ENCODE measurements at regions not wholly inside any gene's neighbourhood (a gene's known extent, or its start where the extent isn't known, plus 50 kb on each side); places are given as distances from the start of the nearest gene placed in this dataset.

- TF ChIP-seq POLR2AphosphoS5 (IDR thresholded peaks at IDR 0.05; ENCODE audit: control insufficient read depth, insufficient read depth, low read depth, low read length) (no peak), SAFB2 (IDR thresholded peaks at IDR 0.05; ENCODE audit: borderline replicate concordance, low read depth, low read length, severe bottlenecking) (no peak), ZFP30 (CRISPR knock-in tag; IDR thresholded peaks at IDR 0.05; ENCODE audit: borderline replicate concordance) (no peak), CTCF (IDR thresholded peaks at IDR 0.05 in 2 of 3, conservative IDR thresholded peaks at IDR 0.05 in 1 of 3; ENCODE audit: insufficient read depth in 2 of 3, low read depth in 1 of 3, low read length in 3 of 3) (no peak)
Measured at GRCh38 chr3:87732294-87732693, 326.5 kb downstream of the CGGBP1 start.
